Mucosa of descending colon (tissue), 3 donors: ENCODE measurements at regions not wholly inside any gene's neighbourhood (a gene's known extent, or its start where the extent isn't known, plus 50 kb on each side); places are given as distances from the start of the nearest gene placed in this dataset.
A peak's percentile ranks its signal among the peaks of the same experiment; 100 is the strongest.
"Not testable (repeated sequence)": the region's sequence is repeated elsewhere in the genome, so short reads cannot be mapped to it uniquely, and the experiment has no call there.

Experiments used
- ATAC-seq: fragments of 200-7000 bp; cut with Tn5 transposase; one replicate; pipeline ENCODE4 v1.9.1; 2020; ENCODE audit warnings: mild to moderate bottlenecking, moderate library complexity
- DNase-seq, 3 donors: peaks; one replicate each; pipeline ENCODE4 v3.0.0-alpha.2; 2020
- H3K36me3 ChIP-seq: fragments of 200-600 bp; one replicate; pipeline ENCODE4 v1.8.0; 2021; ENCODE audit warnings: low read depth, mild to moderate bottlenecking
- H3K4me1 ChIP-seq: fragments of 200-600 bp; one replicate; pipeline ENCODE4 v1.8.0; 2021; ENCODE audit warnings: low read depth, mild to moderate bottlenecking
- H3K4me3 ChIP-seq: fragments of 200-600 bp; one replicate; pipeline ENCODE4 v1.8.0; 2021; ENCODE audit warnings: mild to moderate bottlenecking
- H3K9me3 ChIP-seq: fragments of 200-600 bp; one replicate; pipeline ENCODE4 v1.8.0; 2021; ENCODE audit warnings: mild to moderate bottlenecking
- CTCF ChIP-seq: fragments of 200-600 bp; IDR thresholded peaks from one replicate; pipeline ENCODE4 v1.8.0; 2022; ENCODE audit warnings: antibody characterized with exemption, mild to moderate bottlenecking
- intact Hi-C, 2 donors: fragments of 100-400 bp; cut with DNase I in 1 of 2; cut with micrococcal nuclease in 1 of 2; formaldehyde crosslinking; loops; one replicate each; pipeline versions ENCODE4 v1.11.0 to v1.11.1; 2022; cut with DNase I, micrococcal nuclease
- donor health status: DM: no; HTN: no; CAD: no; lungs with moderate emphysema.
- donor health status: DM: no; HTN: no; CAD: no.
- donor health status: DM: no; HTN: yes; CAD: no.

- ATAC-seq (peak; percentile 97), DNase-seq (peak; percentile 85 to 91 (median 90))
- no peak for TF ChIP-seq CTCF
- H3K9me3 ChIP-seq = no peaks in the 10 kb centered on the region
- peaks cover 4% of the 10 kb centered on the region for H3K4me1 ChIP-seq
- H3K36me3 ChIP-seq = no peaks in the 10 kb centered on the region
- peak overlapping the region; percentile 78 for H3K4me3 ChIP-seq
- intact Hi-C loops = no loop called here
Measured at GRCh38 chr5:1633605-1634336, 110.0 kb upstream of the LPCAT1 start.

- not testable (repeated sequence) for H3K4me3 ChIP-seq
Measured at GRCh38 chr5:1631004-1631403, 107.2 kb upstream of the LPCAT1 start.

GRCh38 chr5:1626397-1626796, 102.6 kb upstream of the LPCAT1 start:
- ATAC-seq, H3K36me3 ChIP-seq, DNase-seq, H3K4me3 ChIP-seq, intact Hi-C loops, H3K9me3 ChIP-seq, H3K4me1 ChIP-seq: not testable (repeated sequence)

More at GRCh38 chr5:1631004-1631403, 107.2 kb upstream of the LPCAT1 start:
- H3K36me3 ChIP-seq, H3K9me3 ChIP-seq, H3K4me1 ChIP-seq, intact Hi-C loops, DNase-seq, ATAC-seq: not testable (repeated sequence)

- intact Hi-C loops, H3K9me3 ChIP-seq, DNase-seq, ATAC-seq, H3K36me3 ChIP-seq, H3K4me1 ChIP-seq, H3K4me3 ChIP-seq: not testable (repeated sequence)
Measured at GRCh38 chr5:1619531-1619930, 95.8 kb upstream of the LPCAT1 start.

GRCh38 chr5:1618296-1618865, 94.6 kb upstream of the LPCAT1 start:
- ATAC-seq, DNase-seq, H3K36me3 ChIP-seq, H3K4me3 ChIP-seq, H3K4me1 ChIP-seq, intact Hi-C loops, H3K9me3 ChIP-seq: not testable (repeated sequence)

GRCh38 chr5:1617236-1617755, 93.5 kb upstream of the LPCAT1 start:
- H3K4me3 ChIP-seq, H3K4me1 ChIP-seq, DNase-seq, H3K9me3 ChIP-seq, H3K36me3 ChIP-seq, intact Hi-C loops, ATAC-seq: not testable (repeated sequence)

GRCh38 chr5:1613515-1613914, 89.8 kb upstream of the LPCAT1 start:
- H3K4me3 ChIP-seq, intact Hi-C loops, ATAC-seq, H3K36me3 ChIP-seq, DNase-seq, H3K9me3 ChIP-seq, H3K4me1 ChIP-seq: not testable (repeated sequence)

GRCh38 chr5:1610526-1610925, 86.8 kb upstream of the LPCAT1 start:
- intact Hi-C loops, H3K9me3 ChIP-seq, H3K36me3 ChIP-seq, ATAC-seq, DNase-seq, H3K4me3 ChIP-seq, H3K4me1 ChIP-seq: not testable (repeated sequence)

- DNase-seq, H3K9me3 ChIP-seq, H3K36me3 ChIP-seq, intact Hi-C loops, H3K4me3 ChIP-seq, H3K4me1 ChIP-seq: not testable (repeated sequence)
- peak; percentile 13 for ATAC-seq
Measured at GRCh38 chr5:1609111-1609510, 85.4 kb upstream of the LPCAT1 start.

GRCh38 chr5:1608336-1608735, 84.6 kb upstream of the LPCAT1 start:
- DNase-seq, intact Hi-C loops, H3K4me1 ChIP-seq, H3K9me3 ChIP-seq, H3K4me3 ChIP-seq, H3K36me3 ChIP-seq: not testable (repeated sequence)
- ATAC-seq = peak; percentile 42

GRCh38 chr5:1606951-1607350, 83.2 kb upstream of the LPCAT1 start:
- DNase-seq, ATAC-seq, H3K4me3 ChIP-seq, H3K36me3 ChIP-seq, H3K4me1 ChIP-seq, intact Hi-C loops, H3K9me3 ChIP-seq: not testable (repeated sequence)

- H3K36me3 ChIP-seq, H3K4me3 ChIP-seq, H3K9me3 ChIP-seq, H3K4me1 ChIP-seq, intact Hi-C loops, ATAC-seq, DNase-seq: not testable (repeated sequence)
Measured at GRCh38 chr5:1603916-1604315, 80.2 kb upstream of the LPCAT1 start.

GRCh38 chr5:1601565-1601964, 77.8 kb upstream of the LPCAT1 start:
- intact Hi-C loops = not testable (repeated sequence)

More at GRCh38 chr5:1601565-1601964, 77.8 kb upstream of the LPCAT1 start:
- H3K4me1 ChIP-seq, H3K4me3 ChIP-seq, H3K36me3 ChIP-seq, H3K9me3 ChIP-seq: not testable (repeated sequence)
- DNase-seq = peak in 2 of 3 donors; percentile 28 to 55
- ATAC-seq = peak; percentile 91
